ENCODE measurements at regions not wholly inside any gene's neighbourhood (a gene's known extent, or its start where the extent isn't known, plus 50 kb on each side); places are given as distances from the start of the nearest gene placed in this dataset.

DNA sequence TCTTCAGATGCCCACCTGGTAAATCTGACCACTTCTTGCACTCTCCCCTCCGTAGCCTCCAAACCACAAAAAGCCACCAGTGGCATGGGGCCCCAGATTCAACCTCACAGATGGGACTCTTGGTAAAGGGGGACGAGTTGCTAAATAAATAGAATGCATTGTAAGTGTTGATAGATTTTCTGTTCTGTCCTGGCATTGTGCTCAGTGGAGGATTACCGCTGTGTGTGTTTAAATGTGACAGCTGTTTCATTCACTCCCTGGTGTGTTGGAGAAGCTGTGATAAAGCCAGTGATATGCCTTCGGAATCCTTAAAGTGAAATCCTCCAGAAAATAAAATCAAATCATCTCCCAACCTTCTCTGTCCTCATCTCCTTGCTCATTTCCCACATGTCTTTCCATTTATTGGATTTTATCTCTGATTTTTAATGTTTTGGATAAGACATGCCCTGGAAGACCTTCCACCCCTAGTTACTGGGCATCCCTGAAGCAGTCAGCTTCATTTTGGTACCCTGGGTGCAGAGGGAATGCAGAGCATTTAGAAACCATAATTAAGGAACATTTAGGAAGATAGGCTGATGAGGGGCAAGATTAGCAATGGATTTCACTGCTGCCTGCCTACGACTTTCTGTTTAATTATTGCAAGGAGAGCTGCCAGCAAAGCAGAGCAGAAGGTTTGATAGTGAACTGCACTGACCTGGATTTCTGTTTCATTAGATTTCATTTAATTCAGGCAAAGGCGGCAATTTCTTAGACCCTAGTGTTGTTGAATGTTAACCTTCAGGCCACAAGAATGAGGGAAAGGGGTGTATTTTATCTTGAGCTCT, 460.9 kb upstream of the KIRREL3 start:
- DNase-seq = no peak

DNA sequence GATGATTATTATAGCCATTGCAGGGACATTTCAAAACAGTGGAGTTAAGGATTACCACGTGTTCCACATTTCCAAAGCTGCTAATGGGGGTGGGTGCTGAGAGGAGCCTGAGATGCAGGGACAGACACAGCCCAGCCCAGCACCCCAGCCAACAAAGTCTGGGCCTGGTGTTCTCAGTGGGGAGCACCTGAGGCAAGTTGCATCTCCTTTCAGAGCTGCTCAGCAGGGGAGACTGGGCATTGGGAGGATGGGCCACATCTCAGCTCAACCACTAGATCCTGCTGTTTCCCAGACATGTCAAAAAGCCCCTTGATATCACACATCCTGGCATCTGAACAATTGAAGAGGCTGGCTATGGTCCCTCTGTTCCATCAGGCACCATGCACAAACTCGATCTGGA, 458.0 kb upstream of the KIRREL3 start:
- DNase-seq = no peak

- no peak for DNase-seq
Measured at GRCh38 chr11:127454856-127455255, 454.3 kb upstream of the KIRREL3 start.

- DNase-seq = no peak
Measured at GRCh38 chr11:127452533-127452932, 452.0 kb upstream of the KIRREL3 start.

- no peak for DNase-seq
Measured at GRCh38 chr11:127451861-127452260, 451.3 kb upstream of the KIRREL3 start.

DNA sequence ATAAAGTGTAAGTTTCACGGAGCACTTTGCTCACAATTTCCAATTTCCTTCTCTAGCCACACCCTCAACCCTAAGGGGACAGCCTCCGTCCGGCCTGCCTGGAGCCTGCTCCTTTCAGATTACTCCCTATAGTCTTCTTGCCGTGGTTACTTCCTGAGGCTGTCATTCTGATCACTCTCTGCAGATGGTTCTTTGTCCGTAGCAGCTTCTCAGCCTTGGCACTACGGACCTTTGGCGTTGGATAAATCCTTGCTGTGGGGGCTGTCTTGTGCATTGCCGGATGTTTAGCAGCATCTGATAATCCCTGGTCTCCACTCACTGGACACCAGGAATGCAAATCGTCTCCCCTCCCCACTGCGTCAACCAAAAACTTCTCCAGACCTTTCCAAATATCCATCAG, 447.5 kb upstream of the KIRREL3 start:
- DNase-seq = no peak

DNA sequence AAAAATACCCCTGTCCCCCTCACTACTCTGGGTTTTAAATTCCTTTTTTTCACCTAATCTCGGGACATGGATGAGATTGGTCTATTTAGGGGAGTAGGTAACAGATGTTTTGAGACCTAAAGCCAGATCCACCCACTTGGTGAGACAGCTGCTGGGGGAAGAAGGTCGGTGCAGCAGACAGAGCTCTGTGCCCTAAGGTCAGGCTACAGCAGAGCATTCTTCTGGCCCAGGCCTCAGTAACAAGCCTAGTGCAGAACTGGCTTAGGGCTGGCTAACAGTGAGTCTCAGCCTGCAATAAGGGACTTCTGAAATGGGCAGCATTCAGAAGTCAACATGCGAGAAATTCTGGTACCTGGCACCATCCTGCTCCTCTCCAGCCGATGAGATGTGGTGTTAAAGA, 444.9 kb upstream of the KIRREL3 start:
- no peak for DNase-seq

DNA sequence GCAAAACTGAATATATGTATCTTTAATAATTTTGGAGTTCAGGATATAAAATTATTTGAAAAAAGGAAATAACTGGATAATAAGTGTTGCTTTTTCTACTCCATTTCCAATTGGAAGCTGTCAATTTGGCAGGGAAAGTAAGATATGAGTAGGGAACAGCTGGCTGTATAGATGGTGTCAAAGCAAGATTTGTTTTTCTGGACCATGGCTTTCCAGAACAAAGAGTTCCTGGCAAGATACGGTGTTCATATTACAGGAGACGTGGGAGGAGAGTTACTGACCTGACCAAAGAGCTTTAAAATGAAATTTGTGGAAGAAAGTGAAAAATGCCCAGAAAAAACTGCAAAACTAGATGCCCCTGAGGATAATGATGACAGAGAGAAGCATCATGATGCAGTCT, 442.7 kb upstream of the KIRREL3 start:
- no peak for DNase-seq

GRCh38 chr11:127440616-127441015, 440.0 kb upstream of the KIRREL3 start:
- DNase-seq = no peak

DNA sequence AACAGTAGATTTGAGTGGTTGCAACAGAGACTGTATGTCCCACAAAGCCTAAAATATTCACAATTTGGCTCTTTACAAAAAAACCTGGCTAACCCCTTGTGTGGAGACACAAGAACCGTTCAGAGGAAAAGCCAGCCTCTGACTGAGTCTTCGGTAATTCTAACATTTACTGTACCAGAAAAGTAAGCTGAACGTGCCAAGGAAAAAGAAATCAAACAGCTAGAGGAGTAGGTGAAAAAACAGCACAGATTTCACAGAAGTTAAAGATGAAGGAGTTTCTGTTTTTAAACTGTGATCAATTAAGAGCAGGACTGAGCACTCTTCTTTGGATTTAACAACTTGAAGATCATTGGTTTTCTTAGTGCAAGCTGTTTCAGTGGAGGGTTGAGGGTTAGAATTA, 424.7 kb upstream of the KIRREL3 start:
- no peak for DNase-seq

DNA sequence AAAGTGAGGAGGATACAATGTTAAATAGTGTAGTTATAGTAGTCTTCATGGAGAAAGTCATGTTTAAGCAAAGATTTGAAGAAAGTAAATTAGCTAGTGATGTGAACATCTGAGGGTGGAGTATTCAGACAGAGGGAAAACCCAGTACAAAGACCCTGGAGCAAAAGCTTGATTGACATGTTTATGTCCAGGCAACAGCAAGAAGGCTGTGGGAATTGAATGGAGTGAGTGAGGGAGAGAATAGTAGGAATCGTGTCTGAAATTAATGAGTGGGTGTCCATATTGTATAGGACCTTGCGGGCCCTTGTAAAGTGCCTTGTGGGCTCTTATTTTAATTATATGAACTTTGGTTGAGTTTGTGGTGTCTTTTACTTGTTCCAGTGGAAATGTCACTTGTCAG, 424.1 kb upstream of the KIRREL3 start:
- no peak for DNase-seq

DNA sequence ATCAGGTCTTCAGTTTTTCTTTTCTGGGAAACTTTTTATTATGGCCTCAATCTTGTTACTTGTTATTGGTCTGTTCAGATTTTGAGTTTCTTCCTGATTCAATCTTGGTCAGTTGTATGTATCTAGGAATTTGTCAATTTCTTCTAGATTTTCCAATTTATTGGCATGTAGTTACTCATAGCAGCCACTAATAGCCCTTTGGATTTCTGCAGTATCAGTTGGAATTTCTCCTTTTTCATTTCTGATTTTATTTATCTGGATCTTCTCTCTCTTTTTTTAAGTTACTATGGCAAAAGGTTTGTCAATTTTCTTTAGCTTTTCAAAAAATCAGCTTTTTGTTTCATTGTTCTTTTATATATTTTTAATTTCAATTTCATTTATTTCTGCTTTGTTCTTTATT, 419.6 kb upstream of the KIRREL3 start:
- DNase-seq = no peak

GRCh38 chr11:127412722-127413380, 412.3 kb upstream of the KIRREL3 start:
- no peak for DNase-seq

GRCh38 chr11:127412234-127412633, 411.7 kb upstream of the KIRREL3 start:
- DNase-seq = no peak

GRCh38 chr11:127411283-127411682, 410.7 kb upstream of the KIRREL3 start:
- DNase-seq = no peak

- DNase-seq = no peak
Measured at GRCh38 chr11:127395034-127395433, 394.5 kb upstream of the KIRREL3 start.

DNA sequence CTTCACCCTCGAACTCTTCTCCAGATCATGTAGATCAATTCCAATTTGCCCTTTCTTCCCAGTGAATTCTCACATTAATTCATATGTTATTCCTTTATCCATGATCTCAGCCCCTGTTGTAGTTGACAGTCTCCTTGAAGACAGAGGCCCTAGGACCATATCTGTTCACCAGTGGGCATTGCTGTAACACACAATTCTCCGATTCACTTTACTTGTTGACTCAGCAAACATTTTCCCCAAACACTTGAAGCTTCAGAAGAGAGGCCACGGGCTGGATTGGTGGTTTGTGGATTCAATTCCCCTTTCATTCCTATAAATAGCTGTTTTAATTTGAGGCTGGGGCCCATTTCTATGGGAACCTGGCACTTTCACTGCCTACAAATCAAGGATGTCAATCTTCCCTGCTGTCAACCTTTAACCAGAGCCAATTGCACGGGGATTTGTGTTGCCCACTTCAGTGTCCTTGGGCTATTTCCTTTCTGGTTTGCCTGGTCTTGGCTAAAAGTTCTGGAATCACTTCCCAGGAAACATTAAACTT, 393.0 kb upstream of the KIRREL3 start:
- DNase-seq = no peak

GRCh38 chr11:127392575-127392974, 392.0 kb upstream of the KIRREL3 start:
- DNase-seq = no peak

DNA sequence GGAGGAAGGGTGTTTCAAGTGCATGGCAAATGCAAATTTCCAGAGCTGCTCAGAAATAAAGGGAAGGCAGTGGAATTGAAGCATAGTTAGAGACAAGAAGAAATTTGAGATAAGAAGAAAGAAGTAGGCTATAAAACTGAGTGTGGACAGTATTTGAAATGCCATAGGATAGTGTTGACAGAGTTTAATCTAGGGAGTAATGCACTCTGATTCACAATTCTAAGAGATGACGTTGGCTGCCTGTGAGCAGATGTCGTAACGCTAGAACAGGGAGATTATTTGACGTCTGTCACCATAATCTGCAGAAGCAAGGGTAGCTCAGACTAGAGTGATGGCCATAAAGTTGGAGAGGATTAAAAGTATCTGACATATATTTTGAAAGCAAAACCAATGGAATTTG, 389.9 kb upstream of the KIRREL3 start:
- no peak for DNase-seq

GRCh38 chr11:127385071-127385470, 384.5 kb upstream of the KIRREL3 start:
- DNase-seq = no peak

GRCh38 chr11:127383026-127383425, 382.5 kb upstream of the KIRREL3 start:
- DNase-seq = no peak

DNA sequence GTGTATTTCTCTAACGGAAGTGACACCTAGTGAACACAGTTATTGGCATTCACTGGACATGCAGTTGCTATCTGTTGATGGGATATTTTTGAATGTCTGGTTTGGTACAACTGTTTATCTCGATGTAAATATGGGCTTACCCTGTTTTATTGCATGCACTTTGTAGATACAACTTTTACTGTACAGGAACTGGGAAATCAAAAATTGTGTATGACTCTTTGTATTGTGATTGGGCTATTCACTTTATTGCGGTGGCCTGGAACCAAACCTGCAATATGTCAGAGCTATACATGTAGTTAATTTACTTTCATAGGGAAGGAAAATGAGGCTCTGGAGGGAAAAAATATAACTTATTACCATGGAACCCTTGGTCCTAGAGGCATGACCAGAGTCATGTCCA, 380.7 kb upstream of the KIRREL3 start:
- no peak for DNase-seq

DNA sequence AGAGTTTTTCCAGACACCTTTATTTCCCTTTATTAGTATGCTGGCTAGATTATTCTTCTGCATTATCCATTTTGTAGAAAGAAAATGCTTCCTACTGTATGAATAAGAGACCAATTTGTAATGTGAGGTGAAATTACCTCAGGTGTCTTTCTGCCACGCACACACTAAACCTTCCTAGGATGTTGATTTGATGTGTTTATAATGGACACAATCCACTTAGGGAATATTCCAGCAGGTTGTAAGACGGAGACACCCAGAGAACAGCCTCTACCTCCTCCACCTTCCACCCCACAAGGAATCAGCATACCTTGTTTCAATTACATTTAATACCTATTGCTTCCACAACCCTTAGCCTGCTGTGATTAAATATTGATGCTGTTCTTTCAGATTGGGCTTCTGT, 379.1 kb upstream of the KIRREL3 start:
- DNase-seq = no peak

- DNase-seq = no peak
Measured at GRCh38 chr11:127376301-127376700, 375.7 kb upstream of the KIRREL3 start.
